NCI-H1930 (cell line): ENCODE measurements at regions not wholly inside any gene's neighbourhood (a gene's known extent, or its start where the extent isn't known, plus 50 kb on each side); places are given as distances from the start of the nearest gene placed in this dataset.

ENCODE experiments used
- DNase-seq, 2 experiments: peaks; one replicate each; lab custom pipeline; 2025; lab: John Stamatoyannopoulos, UW

- DNase-seq: no peak
These were observed 73.3 kb upstream of the ISX start for GRCh38 chr22:34992672-34993071.

DNA sequence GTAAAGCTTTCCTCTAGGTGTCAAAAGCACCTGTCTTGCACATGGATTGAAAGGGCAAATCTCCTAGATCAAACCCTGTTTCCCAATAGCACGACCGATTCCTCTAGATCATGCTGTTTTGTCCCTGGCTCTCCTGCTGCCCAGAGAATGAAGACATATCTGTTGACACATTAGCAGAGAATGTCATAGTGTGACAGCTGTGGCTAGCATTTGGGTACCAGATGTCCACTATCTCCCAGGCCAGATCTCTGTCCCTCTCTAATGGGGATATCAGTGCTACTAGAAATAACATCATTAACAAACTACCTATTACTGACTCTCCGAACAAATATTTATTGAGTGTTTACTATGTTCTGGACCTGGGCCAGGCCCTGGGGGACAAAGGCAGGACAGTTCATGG is 72.4 kb upstream of the ISX start:
- DNase-seq: no peak

GRCh38 chr22:34997633-34998299 is 68.2 kb upstream of the ISX start:
- no peak for DNase-seq

DNA sequence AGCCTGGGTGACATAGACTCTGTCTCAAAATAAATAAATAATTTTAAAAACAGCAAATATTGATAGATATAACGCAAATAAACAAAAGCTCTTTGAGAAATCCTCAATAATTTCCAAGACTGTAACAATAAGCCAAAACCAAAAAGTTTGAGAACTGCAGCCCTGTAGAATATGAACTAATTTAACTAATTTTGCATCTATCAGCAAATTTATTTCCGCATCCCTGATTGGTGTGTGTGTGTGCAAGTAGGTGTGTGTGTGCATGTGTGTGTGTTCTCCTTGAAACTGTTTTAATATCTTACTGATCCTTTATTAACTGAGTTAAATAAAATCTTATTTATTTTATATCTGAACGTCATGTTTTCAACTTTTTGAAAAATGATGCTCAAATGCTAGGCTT is 67.0 kb upstream of the ISX start:
- DNase-seq: no peak

DNA sequence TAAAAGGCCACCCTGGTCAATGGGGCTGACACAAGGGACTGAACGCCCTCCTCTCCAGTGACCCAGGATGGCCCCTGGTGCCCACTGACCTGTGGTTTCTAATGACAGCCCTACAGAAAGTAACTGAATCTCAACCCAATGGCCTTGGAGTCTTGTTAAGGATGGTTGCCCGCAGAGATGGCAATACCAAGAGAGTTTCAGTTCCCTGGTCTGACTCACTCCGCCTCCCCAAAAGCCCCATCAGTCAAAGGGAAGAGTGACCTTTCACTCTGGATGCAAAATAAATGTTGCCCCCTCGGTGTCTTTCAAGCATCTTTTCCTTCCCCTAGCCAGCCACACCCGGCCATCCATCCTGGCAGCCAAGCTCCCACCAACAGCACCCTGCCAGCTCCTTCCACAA is 57.7 kb upstream of the ISX start:
- no peak for DNase-seq

DNA sequence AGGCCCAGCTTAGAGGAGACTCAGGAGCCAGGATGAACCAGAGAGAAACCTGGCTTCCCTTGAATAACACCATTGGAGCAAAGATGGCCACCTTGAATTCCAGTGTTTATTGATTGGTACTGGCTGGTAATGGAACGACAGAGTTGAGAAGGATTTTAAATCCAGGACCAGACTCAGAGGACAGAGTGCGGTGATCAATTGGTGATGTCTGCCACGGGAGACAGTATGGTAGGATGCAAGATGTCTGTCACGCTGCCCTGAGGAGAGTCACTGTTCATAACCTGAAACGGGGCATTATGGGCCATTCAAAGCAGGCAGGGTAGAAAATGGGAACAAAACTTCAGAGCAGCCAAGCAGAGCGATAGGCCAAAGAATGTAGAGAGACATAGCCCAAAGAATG is 55.4 kb upstream of the ISX start:
- DNase-seq: no peak

DNA sequence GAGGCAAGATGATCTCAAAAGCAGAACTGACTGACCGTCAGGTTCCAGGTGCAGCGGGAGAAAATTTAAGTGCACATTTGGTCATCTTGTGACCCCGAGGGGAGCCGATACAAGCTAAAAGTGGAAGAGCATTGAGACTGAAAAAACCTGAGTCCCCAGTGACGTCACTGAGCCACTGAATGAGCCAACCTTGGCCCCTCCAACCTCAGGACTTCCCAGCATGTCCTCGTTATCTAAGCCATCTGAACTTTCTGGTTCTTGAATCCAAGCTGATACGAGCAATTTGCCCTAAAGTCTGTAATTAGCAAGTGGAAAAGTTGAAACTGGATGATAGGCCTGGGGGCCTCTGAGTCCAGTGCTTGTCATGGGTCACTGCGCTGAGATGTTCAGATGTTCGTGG is 51.1 kb upstream of the ISX start:
- no peak for DNase-seq
